ENCODE measurements at regions not wholly inside any gene's neighbourhood (a gene's known extent, or its start where the extent isn't known, plus 50 kb on each side); places are given as distances from the start of the nearest gene placed in this dataset.

DNA sequence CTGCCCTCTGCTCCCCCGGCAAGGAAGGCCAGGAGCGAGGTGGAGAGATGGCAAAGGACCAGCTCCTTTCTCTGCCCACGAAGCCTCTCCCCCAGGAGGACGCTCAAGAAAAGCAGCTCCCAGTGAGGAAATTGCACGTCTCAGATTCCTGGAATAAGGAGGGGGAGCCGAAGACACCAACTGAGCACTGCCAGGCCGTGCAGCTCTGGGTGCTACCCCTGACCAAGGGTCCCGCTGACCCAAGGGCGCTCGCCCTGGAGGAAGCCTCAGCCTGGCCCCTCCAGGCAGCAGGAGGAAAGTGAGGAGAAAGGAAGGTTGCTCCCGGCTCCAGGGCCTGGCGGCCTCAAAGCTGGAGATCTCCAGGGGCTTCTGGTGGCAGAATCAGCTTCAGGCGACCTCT is 174.1 kb upstream of the SFSWAP start:
- TF ChIP-seq NFIC (IDR thresholded peaks at IDR 0.05) (no peak), POLR2A (conservative IDR thresholded peaks at IDR 0.05) (no peak), CTBP1 (IDR thresholded peaks at IDR 0.05; ENCODE audit: borderline replicate concordance) (no peak), ZNF274 (IDR thresholded peaks at IDR 0.05; ENCODE audit: borderline replicate concordance, low read depth, low read length) (no peak), MTA3 (IDR thresholded peaks at IDR 0.05; ENCODE audit: borderline replicate concordance) (no peak), CHD4 (IDR thresholded peaks at IDR 0.05; ENCODE audit: insufficient read depth, insufficient replicate concordance, low read depth, low read length, poor library complexity, severe bottlenecking) (no peak), CTCF (IDR thresholded peaks at IDR 0.05 in 2 of 3, conservative IDR thresholded peaks at IDR 0.05 in 1 of 3; ENCODE audit: insufficient read depth in 2 of 3, low read depth in 1 of 3, low read length in 3 of 3) (no peak), SLC30A9 (CRISPR knock-in tag; IDR thresholded peaks at IDR 0.05) (no peak), POLR2AphosphoS5 (IDR thresholded peaks at IDR 0.05; ENCODE audit: control insufficient read depth, insufficient read depth, low read depth, low read length) (no peak), ZNF121 (CRISPR knock-in tag; conservative IDR thresholded peaks at IDR 0.05) (no peak), TAF1 (IDR thresholded peaks at IDR 0.05; ENCODE audit: control insufficient read depth, extremely low read depth, insufficient read depth, low read length, severe bottlenecking) (no peak)
- TF ChIP-seq, protein P1, sequence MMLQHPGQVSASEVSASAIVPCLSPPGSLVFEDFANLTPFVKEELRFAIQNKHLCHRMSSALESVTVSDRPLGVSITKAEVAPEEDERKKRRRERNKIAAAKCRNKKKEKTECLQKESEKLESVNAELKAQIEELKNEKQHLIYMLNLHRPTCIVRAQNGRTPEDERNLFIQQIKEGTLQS (IDR thresholded peaks at IDR 0.05) = no peak
- TF ChIP-seq, protein P1 (CRISPR knock-in tag; conservative IDR thresholded peaks at IDR 0.05) = no peak
